SK-N-SH treated with all-trans-retinoic acid at 6 μM for 48 hours (cell line): ENCODE measurements at regions not wholly inside any gene's neighbourhood (a gene's known extent, or its start where the extent isn't known, plus 50 kb on each side); places are given as distances from the start of the nearest gene placed in this dataset.

ENCODE experiments used
- ATAC-seq: fragments of 200-7000 bp; cut with Tn5 transposase; 3 replicates; pipeline ENCODE4 v1.9.1; 2020; ENCODE audit warnings: mild to moderate bottlenecking, moderate library complexity
- ARNTL ChIP-seq: fragments of 450-650 bp; formaldehyde crosslinking; IDR thresholded peaks from 2 replicates; pipeline ENCODE4 v1.5.0; 2020; ENCODE audit warnings: low read depth, mild to moderate bottlenecking, moderate library complexity, borderline replicate concordance
- BACH2 ChIP-seq: fragments of 250-450 bp; sonication (Bioruptor Pico); IDR thresholded peaks from 2 replicates; pipeline ENCODE4 v1.9.0; 2021; ENCODE audit warnings: mild to moderate bottlenecking, borderline replicate concordance
- CSDC2 ChIP-seq: fragments of 250-450 bp; sonication (Bioruptor Pico); IDR thresholded peaks from 2 replicates; pipeline ENCODE4 v1.5.0; 2020; ENCODE audit warnings: mild to moderate bottlenecking, moderate library complexity
- ESRRG ChIP-seq: fragments of 250-450 bp; sonication (Bioruptor Pico); IDR thresholded peaks from 2 replicates; pipeline ENCODE4 v1.6.1; 2021; ENCODE audit warnings: mild to moderate bottlenecking
- GLIS3 ChIP-seq: fragments of 250-450 bp; sonication (Bioruptor Pico); IDR thresholded peaks from 2 replicates; pipeline ENCODE4 v1.5.0; 2020; ENCODE audit warnings: mild to moderate bottlenecking, moderate library complexity
- ISL1 ChIP-seq: fragments of 250-450 bp; sonication (Bioruptor Pico); IDR thresholded peaks from 2 replicates; pipeline ENCODE4 v2.1.2; 2022; ENCODE audit warnings: mild to moderate bottlenecking, moderate library complexity
- OSR1 ChIP-seq: fragments of 250-450 bp; sonication (Bioruptor Pico); IDR thresholded peaks from 2 replicates; pipeline ENCODE4 v1.8.0; 2022; ENCODE audit warnings: moderate library complexity, mild to moderate bottlenecking, inconsistent platforms
- PPARA ChIP-seq: fragments of 250-450 bp; sonication (Bioruptor Pico); IDR thresholded peaks from 2 replicates; pipeline ENCODE4 v1.5.0; 2020; ENCODE audit warnings: mild to moderate bottlenecking, borderline replicate concordance
- RARB ChIP-seq: fragments of 250-450 bp; sonication (Bioruptor Pico); IDR thresholded peaks from 2 replicates; pipeline ENCODE4 v1.8.0; 2021; ENCODE audit warnings: mild to moderate bottlenecking, moderate library complexity
- SNAI2 ChIP-seq: fragments of 250-450 bp; sonication (Bioruptor Pico); IDR thresholded peaks from 2 replicates; pipeline ENCODE4 v1.5.0; 2020; ENCODE audit warnings: mild to moderate bottlenecking, moderate library complexity
- TCF4 ChIP-seq: fragments of 250-450 bp; sonication (Bioruptor Pico); IDR thresholded peaks from 2 replicates; pipeline ENCODE4 v1.8.0; 2021; ENCODE audit warnings: mild to moderate bottlenecking, moderate library complexity, borderline replicate concordance
- ZC3H10 ChIP-seq: fragments of 250-450 bp; sonication (Bioruptor Pico); IDR thresholded peaks from 2 replicates; pipeline ENCODE4 v1.5.1; 2021; ENCODE audit warnings: mild to moderate bottlenecking, moderate library complexity
- ZFP3 ChIP-seq: fragments of 250-450 bp; sonication (Bioruptor Pico); IDR thresholded peaks from 2 replicates; pipeline ENCODE4 v1.5.0; 2020; ENCODE audit warnings: mild to moderate bottlenecking, moderate library complexity
- ZFP30 ChIP-seq: fragments of 450-650 bp; formaldehyde crosslinking; IDR thresholded peaks from 2 replicates; pipeline ENCODE4 v1.5.0; 2022; ENCODE audit warnings: mild to moderate bottlenecking, moderate library complexity
- ZNF565 ChIP-seq: fragments of 450-650 bp; formaldehyde crosslinking; conservative IDR thresholded peaks from 2 replicates; pipeline ENCODE4 v1.5.0; 2020; ENCODE audit warnings: low read depth, mild to moderate bottlenecking, moderate library complexity
- ZNF70 ChIP-seq: fragments of 450-650 bp; formaldehyde crosslinking; IDR thresholded peaks from 2 replicates; pipeline ENCODE4 v1.5.0; 2020; ENCODE audit warnings: mild to moderate bottlenecking, moderate library complexity
- ZNF8 ChIP-seq: fragments of 450-650 bp; formaldehyde crosslinking; IDR thresholded peaks from 2 replicates; pipeline ENCODE4 v1.5.0; 2020; ENCODE audit warnings: mild to moderate bottlenecking, moderate library complexity
- TF ChIP-seq, protein P1 (sequence below): fragments of 250-450 bp; sonication (Bioruptor Pico); IDR thresholded peaks from 2 replicates; pipeline ENCODE4 v1.5.1; 2020; ENCODE audit warnings: low read depth, mild to moderate bottlenecking, moderate library complexity
- TF ChIP-seq, protein P2 (sequence below): fragments of 250-450 bp; sonication (Bioruptor Pico); IDR thresholded peaks from 2 replicates; pipeline ENCODE4 v1.8.0; 2021; ENCODE audit warnings: low read depth, mild to moderate bottlenecking, moderate library complexity, borderline replicate concordance
- TF ChIP-seq, protein P3 (sequence below): fragments of 250-450 bp; sonication (Bioruptor Pico); IDR thresholded peaks from 2 replicates; pipeline ENCODE4 v1.5.1; 2021; ENCODE audit warnings: mild to moderate bottlenecking, moderate library complexity
- TF ChIP-seq, protein P4 (sequence below): fragments of 250-450 bp; sonication (Bioruptor Pico); IDR thresholded peaks from 2 replicates; pipeline ENCODE4 v1.8.0; 2020; ENCODE audit warnings: mild to moderate bottlenecking, moderate library complexity, borderline replicate concordance
- TF ChIP-seq, protein P5 (sequence below): fragments of 250-450 bp; sonication (Bioruptor Pico); IDR thresholded peaks from 2 replicates; pipeline ENCODE4 v1.5.0; 2020; ENCODE audit warnings: mild to moderate bottlenecking, moderate library complexity

DNA sequence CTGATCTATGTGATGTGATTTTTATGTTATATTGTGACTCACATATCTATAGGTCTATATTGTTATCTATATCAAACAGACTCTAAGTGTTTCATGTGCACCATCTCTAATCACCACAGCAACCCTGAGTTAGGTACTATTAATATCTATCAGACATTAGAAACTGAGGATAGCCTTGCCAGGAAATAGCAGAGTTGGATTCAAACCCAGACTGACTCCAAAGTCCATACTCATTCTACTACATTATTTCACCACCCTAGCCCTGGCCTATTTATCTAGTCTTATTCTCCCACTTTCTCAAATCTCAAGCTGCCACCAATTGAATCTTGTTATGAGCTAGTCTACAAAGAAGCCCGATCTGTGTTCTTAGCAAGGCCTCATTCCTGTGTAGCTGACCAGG, 65.4 kb upstream of the GNAO1 start:
- no peak for ATAC-seq
- no peak for TF ChIP-seq CSDC2 (CRISPR knock-in tag)
- TF ChIP-seq GLIS3 (CRISPR knock-in tag) = no peak
- TF ChIP-seq, protein P1, sequence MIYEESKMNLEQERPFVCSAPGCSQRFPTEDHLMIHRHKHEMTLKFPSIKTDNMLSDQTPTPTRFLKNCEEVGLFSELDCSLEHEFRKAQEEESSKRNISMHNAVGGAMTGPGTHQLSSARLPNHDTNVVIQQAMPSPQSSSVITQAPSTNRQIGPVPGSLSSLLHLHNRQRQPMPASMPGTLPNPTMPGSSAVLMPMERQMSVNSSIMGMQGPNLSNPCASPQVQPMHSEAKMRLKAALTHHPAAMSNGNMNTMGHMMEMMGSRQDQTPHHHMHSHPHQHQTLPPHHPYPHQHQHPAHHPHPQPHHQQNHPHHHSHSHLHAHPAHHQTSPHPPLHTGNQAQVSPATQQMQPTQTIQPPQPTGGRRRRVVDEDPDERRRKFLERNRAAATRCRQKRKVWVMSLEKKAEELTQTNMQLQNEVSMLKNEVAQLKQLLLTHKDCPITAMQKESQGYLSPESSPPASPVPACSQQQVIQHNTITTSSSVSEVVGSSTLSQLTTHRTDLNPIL (CRISPR knock-in tag) = no peak
- no peak for TF ChIP-seq PPARA
- no peak for TF ChIP-seq ARNTL
- TF ChIP-seq TCF4 = no peak
- no peak for TF ChIP-seq SNAI2
- TF ChIP-seq ZC3H10 (CRISPR knock-in tag) = no peak
- no peak for TF ChIP-seq ISL1 (CRISPR knock-in tag)
- no peak for TF ChIP-seq ZNF565 (CRISPR knock-in tag)
- no peak for TF ChIP-seq RARB (CRISPR knock-in tag)
- no peak for TF ChIP-seq ZFP3
- TF ChIP-seq, all 23 proteins: peak for 0

DNA sequence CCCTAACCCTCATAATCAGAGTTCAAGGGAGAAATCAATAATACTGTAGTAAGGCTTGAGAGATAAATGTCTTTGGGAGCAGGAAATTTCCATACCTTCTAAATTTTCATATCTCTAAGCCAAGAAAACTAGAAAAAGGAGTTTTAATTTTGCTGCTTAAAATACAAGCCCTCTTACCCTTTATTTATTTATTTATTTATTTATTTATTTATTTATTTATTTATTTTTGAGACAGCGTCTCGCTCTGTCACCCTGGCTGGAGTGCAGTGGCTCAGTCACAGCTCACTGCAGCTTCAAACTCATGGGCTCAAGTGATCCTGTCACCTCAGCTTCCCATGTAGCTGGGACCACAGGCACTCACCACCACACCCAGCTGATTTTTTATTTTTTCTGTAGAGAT, 69.0 kb upstream of the GNAO1 start:
- no peak for ATAC-seq
- TF ChIP-seq ZNF8 (no peak), SNAI2 (no peak), ZFP3 (no peak), ISL1 (CRISPR knock-in tag) (no peak), RARB (CRISPR knock-in tag) (no peak), PPARA (no peak), CSDC2 (CRISPR knock-in tag) (no peak), TCF4 (no peak), ARNTL (no peak), OSR1 (CRISPR knock-in tag) (no peak), ZFP30 (CRISPR knock-in tag) (no peak), GLIS3 (CRISPR knock-in tag) (no peak), ZNF565 (CRISPR knock-in tag) (no peak)
- TF ChIP-seq, protein P2, sequence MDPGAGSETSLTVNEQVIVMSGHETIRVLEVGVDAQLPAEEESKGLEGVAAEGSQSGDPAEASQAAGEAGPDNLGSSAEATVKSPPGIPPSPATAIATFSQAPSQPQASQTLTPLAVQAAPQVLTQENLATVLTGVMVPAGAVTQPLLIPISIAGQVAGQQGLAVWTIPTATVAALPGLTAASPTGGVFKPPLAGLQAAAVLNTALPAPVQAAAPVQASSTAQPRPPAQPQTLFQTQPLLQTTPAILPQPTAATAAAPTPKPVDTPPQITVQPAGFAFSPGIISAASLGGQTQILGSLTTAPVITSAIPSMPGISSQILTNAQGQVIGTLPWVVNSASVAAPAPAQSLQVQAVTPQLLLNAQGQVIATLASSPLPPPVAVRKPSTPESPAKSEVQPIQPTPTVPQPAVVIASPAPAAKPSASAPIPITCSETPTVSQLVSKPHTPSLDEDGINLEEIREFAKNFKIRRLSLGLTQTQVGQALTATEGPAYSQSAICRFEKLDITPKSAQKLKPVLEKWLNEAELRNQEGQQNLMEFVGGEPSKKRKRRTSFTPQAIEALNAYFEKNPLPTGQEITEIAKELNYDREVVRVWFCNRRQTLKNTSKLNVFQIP (CRISPR knock-in tag) = no peak
- TF ChIP-seq, protein P1 (CRISPR knock-in tag) = no peak
- TF ChIP-seq, protein P3, sequence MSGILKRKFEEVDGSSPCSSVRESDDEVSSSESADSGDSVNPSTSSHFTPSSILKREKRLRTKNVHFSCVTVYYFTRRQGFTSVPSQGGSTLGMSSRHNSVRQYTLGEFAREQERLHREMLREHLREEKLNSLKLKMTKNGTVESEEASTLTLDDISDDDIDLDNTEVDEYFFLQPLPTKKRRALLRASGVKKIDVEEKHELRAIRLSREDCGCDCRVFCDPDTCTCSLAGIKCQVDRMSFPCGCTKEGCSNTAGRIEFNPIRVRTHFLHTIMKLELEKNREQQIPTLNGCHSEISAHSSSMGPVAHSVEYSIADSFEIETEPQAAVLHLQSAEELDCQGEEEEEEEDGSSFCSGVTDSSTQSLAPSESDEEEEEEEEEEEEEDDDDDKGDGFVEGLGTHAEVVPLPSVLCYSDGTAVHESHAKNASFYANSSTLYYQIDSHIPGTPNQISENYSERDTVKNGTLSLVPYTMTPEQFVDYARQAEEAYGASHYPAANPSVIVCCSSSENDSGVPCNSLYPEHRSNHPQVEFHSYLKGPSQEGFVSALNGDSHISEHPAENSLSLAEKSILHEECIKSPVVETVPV (CRISPR knock-in tag) = no peak
- TF ChIP-seq, protein P4, sequence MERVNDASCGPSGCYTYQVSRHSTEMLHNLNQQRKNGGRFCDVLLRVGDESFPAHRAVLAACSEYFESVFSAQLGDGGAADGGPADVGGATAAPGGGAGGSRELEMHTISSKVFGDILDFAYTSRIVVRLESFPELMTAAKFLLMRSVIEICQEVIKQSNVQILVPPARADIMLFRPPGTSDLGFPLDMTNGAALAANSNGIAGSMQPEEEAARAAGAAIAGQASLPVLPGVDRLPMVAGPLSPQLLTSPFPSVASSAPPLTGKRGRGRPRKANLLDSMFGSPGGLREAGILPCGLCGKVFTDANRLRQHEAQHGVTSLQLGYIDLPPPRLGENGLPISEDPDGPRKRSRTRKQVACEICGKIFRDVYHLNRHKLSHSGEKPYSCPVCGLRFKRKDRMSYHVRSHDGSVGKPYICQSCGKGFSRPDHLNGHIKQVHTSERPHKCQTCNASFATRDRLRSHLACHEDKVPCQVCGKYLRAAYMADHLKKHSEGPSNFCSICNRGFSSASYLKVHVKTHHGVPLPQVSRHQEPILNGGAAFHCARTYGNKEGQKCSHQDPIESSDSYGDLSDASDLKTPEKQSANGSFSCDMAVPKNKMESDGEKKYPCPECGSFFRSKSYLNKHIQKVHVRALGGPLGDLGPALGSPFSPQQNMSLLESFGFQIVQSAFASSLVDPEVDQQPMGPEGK (CRISPR knock-in tag) = no peak
- TF ChIP-seq, protein P5, sequence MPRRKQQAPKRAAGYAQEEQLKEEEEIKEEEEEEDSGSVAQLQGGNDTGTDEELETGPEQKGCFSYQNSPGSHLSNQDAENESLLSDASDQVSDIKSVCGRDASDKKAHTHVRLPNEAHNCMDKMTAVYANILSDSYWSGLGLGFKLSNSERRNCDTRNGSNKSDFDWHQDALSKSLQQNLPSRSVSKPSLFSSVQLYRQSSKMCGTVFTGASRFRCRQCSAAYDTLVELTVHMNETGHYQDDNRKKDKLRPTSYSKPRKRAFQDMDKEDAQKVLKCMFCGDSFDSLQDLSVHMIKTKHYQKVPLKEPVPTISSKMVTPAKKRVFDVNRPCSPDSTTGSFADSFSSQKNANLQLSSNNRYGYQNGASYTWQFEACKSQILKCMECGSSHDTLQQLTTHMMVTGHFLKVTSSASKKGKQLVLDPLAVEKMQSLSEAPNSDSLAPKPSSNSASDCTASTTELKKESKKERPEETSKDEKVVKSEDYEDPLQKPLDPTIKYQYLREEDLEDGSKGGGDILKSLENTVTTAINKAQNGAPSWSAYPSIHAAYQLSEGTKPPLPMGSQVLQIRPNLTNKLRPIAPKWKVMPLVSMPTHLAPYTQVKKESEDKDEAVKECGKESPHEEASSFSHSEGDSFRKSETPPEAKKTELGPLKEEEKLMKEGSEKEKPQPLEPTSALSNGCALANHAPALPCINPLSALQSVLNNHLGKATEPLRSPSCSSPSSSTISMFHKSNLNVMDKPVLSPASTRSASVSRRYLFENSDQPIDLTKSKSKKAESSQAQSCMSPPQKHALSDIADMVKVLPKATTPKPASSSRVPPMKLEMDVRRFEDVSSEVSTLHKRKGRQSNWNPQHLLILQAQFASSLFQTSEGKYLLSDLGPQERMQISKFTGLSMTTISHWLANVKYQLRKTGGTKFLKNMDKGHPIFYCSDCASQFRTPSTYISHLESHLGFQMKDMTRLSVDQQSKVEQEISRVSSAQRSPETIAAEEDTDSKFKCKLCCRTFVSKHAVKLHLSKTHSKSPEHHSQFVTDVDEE (CRISPR knock-in tag) = no peak

DNA sequence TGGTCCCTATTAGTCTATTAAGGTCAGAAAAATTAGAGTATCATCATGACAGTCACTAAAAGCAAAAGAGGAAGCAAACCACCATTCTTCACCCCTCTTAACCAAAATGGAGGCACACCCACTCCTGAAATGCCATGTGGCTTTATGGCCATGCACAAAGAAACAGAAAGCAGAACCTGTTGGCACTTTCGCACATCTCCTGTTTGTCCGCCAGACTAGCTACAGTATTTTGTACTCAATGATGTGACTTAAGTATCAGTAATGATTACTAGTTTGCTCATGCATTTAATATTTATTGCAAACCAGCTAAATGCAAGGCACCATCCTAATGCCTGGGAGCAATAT, 70.2 kb upstream of the GNAO1 start:
- no peak for ATAC-seq
- TF ChIP-seq, protein P3 (CRISPR knock-in tag) = no peak
- no peak for TF ChIP-seq BACH2 (CRISPR knock-in tag)
- no peak for TF ChIP-seq CSDC2 (CRISPR knock-in tag)
- no peak for TF ChIP-seq SNAI2
- TF ChIP-seq ZNF70 (CRISPR knock-in tag) = no peak
- TF ChIP-seq ESRRG (CRISPR knock-in tag) = no peak
- TF ChIP-seq, protein P4 (CRISPR knock-in tag) = no peak
- TF ChIP-seq, protein P2 (CRISPR knock-in tag) = no peak
- no peak for TF ChIP-seq OSR1 (CRISPR knock-in tag)
- TF ChIP-seq RARB (CRISPR knock-in tag) = no peak
- TF ChIP-seq ZNF565 (CRISPR knock-in tag) = no peak
- TF ChIP-seq ARNTL = no peak
- no peak for TF ChIP-seq ISL1 (CRISPR knock-in tag)
